Glutamatergic neuron (in vitro differentiated cells): ENCODE measurements at regions not wholly inside any gene's neighbourhood (a gene's known extent, or its start where the extent isn't known, plus 50 kb on each side); places are given as distances from the start of the nearest gene placed in this dataset.
A peak's percentile ranks its signal among the peaks of the same experiment; 100 is the strongest.
"Not testable (repeated sequence)": the region's sequence is repeated elsewhere in the genome, so short reads cannot be mapped to it uniquely, and the experiment has no call there.

Source experiments
- DNase-seq: peaks from one replicate; pipeline ENCODE4 v3.0.0; 2022
- H3K27ac Mint-ChIP-seq: one replicate; pipeline ENCODE4 v1.8.0; 2020; ENCODE audit warnings: mild to moderate bottlenecking, mixed read lengths, inconsistent platforms; ENCODE audit not compliant: unreplicated experiment
- H3K27me3 Mint-ChIP-seq: one replicate; pipeline ENCODE4 v1.8.0; 2020; ENCODE audit warnings: mild to moderate bottlenecking, moderate library complexity, mixed read lengths, inconsistent platforms; ENCODE audit not compliant: unreplicated experiment
- H3K36me3 Mint-ChIP-seq: one replicate; pipeline ENCODE4 v1.8.0; 2020; ENCODE audit warnings: mild to moderate bottlenecking, mixed read lengths, inconsistent platforms; ENCODE audit not compliant: unreplicated experiment
- H3K4me1 Mint-ChIP-seq: one replicate; pipeline ENCODE4 v1.8.0; 2020; ENCODE audit warnings: mild to moderate bottlenecking, low read depth, mixed read lengths, inconsistent platforms; ENCODE audit not compliant: unreplicated experiment
- H3K4me3 Mint-ChIP-seq: one replicate; pipeline ENCODE4 v1.8.0; 2020; ENCODE audit warnings: mild to moderate bottlenecking, mixed read lengths, inconsistent platforms; ENCODE audit not compliant: unreplicated experiment
- H3K9me3 Mint-ChIP-seq: one replicate; pipeline ENCODE4 v1.8.0; 2020; ENCODE audit warnings: mild to moderate bottlenecking, moderate library complexity, mixed read lengths, inconsistent platforms; ENCODE audit not compliant: unreplicated experiment
- TF ChIP-seq, protein P1 (sequence below): fragments of 200-600 bp; sonication (generic); IDR thresholded peaks from one replicate; pipeline ENCODE4 v1.5.0; 2021; ENCODE audit not compliant: partially characterized antibody, unreplicated experiment

- H3K27ac Mint-ChIP-seq: peak overlapping the region; percentile 44
- peaks cover 14% of the 10 kb centered on the region for H3K4me1 Mint-ChIP-seq
- TF ChIP-seq, protein P1, sequence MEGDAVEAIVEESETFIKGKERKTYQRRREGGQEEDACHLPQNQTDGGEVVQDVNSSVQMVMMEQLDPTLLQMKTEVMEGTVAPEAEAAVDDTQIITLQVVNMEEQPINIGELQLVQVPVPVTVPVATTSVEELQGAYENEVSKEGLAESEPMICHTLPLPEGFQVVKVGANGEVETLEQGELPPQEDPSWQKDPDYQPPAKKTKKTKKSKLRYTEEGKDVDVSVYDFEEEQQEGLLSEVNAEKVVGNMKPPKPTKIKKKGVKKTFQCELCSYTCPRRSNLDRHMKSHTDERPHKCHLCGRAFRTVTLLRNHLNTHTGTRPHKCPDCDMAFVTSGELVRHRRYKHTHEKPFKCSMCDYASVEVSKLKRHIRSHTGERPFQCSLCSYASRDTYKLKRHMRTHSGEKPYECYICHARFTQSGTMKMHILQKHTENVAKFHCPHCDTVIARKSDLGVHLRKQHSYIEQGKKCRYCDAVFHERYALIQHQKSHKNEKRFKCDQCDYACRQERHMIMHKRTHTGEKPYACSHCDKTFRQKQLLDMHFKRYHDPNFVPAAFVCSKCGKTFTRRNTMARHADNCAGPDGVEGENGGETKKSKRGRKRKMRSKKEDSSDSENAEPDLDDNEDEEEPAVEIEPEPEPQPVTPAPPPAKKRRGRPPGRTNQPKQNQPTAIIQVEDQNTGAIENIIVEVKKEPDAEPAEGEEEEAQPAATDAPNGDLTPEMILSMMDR: no peak
Observed at GRCh38 chr4:23945451-23946017, 55.7 kb upstream of the PPARGC1A start.

DNA sequence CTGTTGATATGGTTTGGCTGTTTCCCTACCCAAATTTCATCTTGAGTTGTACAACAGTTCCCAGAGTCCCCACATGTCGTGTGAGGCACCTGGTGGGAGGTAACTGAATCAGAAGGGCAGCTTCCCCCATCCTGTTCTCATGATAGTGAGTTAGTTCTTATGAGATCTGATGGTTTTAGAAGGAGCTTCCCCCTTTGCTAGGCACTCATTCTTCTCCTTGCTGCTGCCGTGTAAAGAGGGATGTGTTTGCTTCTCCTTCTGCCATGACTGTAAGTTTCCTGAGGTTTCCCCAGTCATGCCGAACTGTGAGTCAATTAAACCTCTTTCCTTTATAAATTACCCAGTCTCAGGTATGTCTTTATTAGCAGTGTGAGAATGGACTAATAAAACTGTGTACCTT lies 54.7 kb upstream of the PPARGC1A start:
- H3K27ac Mint-ChIP-seq, H3K36me3 Mint-ChIP-seq, H3K4me3 Mint-ChIP-seq, H3K9me3 Mint-ChIP-seq, H3K27me3 Mint-ChIP-seq, DNase-seq: not testable (repeated sequence)
- H3K4me1 Mint-ChIP-seq: peaks cover 14% of the 10 kb centered on the region

More at GRCh38 chr4:23945451-23946017, 55.7 kb upstream of the PPARGC1A start:
- H3K4me3 Mint-ChIP-seq: no peak overlapping the region
- no peaks in the 10 kb centered on the region for H3K9me3 Mint-ChIP-seq
- H3K27me3 Mint-ChIP-seq: no peaks in the 10 kb centered on the region
- no peak for DNase-seq
- no peaks in the 10 kb centered on the region for H3K36me3 Mint-ChIP-seq

GRCh38 chr4:23943478-23943877 lies 53.6 kb upstream of the PPARGC1A start:
- no peak for DNase-seq
- peaks cover 13% of the 10 kb centered on the region for H3K4me1 Mint-ChIP-seq
- no peaks in the 10 kb centered on the region for H3K36me3 Mint-ChIP-seq
- no peaks in the 10 kb centered on the region for H3K27me3 Mint-ChIP-seq
- no peak overlapping the region for H3K4me3 Mint-ChIP-seq
- TF ChIP-seq, protein P1: no peak
- H3K27ac Mint-ChIP-seq: no peak overlapping the region
- H3K9me3 Mint-ChIP-seq: no peaks in the 10 kb centered on the region

DNA sequence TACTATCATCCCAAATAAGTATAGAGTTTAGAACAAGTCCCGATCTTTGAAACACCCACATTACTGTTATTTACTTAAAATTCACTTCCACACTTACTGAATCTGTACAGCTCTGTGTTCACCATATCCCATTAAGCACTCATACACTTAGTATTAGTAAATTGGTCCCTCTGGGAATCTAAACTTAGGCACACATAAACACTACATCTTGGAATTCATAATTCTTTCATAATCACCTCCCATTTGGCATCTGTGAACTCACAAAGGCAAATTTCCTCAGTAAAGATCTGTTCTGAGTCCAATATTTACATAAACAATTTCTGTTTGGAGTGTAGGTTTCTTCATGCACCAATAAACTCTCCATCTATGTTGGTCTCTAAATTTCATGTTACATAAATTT lies 52.6 kb upstream of the PPARGC1A start:
- H3K27me3 Mint-ChIP-seq: no peaks in the 10 kb centered on the region
- no peaks in the 10 kb centered on the region for H3K36me3 Mint-ChIP-seq
- no peak overlapping the region for H3K27ac Mint-ChIP-seq
- DNase-seq: no peak
- peaks cover 15% of the 10 kb centered on the region for H3K4me1 Mint-ChIP-seq
- H3K4me3 Mint-ChIP-seq: no peak overlapping the region
- TF ChIP-seq, protein P1: no peak
- H3K9me3 Mint-ChIP-seq: no peaks in the 10 kb centered on the region
